HEK293 (cell line): ENCODE measurements at regions not wholly inside any gene's neighbourhood (a gene's known extent, or its start where the extent isn't known, plus 50 kb on each side); places are given as distances from the start of the nearest gene placed in this dataset.

ENCODE experiments used
- CTCF ChIA-PET: fragments of 350-600 bp; formaldehyde crosslinking; extraction: SDS; loops from one replicate; lab custom pipeline; 2021; ENCODE audit warnings: antibody characterized with exemption; lab: Yijun Ruan, JAX
- POLR2A ChIA-PET: fragments of 300-600 bp; formaldehyde crosslinking; extraction: SDS; loops from one replicate; lab custom pipeline; 2020; ENCODE audit warnings: antibody characterized with exemption, inconsistent platforms; lab: Yijun Ruan, JAX
- H3K27ac ChIP-seq: fragments of 200-500 bp; sonication (Bioruptor generic); 2 replicates; pipeline ENCODE4 v1.5.1; 2014; ENCODE audit warnings: low read depth, low read length, control low read depth, inconsistent platforms; ENCODE audit errors: extremely low read depth
- H3K36me3 ChIP-seq, 2 experiments: fragments of 200-500 bp in 1 of 2; sonication (Bioruptor generic) in 1 of 2; 1 replicate in 1 of 2; 2 replicates in 1 of 2; pipeline ENCODE4 v1.5.1; 2014 to 2017; ENCODE audit warnings: inconsistent platforms in 2 of 2, low read length in 2 of 2; ENCODE audit not compliant: control insufficient read depth in 2 of 2, insufficient read depth in 1 of 2
- H3K4me1 ChIP-seq: fragments of 200-500 bp; sonication (Bioruptor generic); 2 replicates; pipeline ENCODE4 v1.5.1; 2014; ENCODE audit warnings: mild to moderate bottlenecking, low read length, inconsistent platforms; ENCODE audit not compliant: control insufficient read depth, insufficient read depth
- H3K4me3 ChIP-seq: 2 replicates; pipeline ENCODE4 v1.5.1; 2011; ENCODE audit warnings: low read depth, mild to moderate bottlenecking, control low read depth, low read length, moderate library complexity
- H3K9me3 ChIP-seq: fragments of 200-500 bp; sonication (Bioruptor generic); 2 replicates; pipeline ENCODE4 v1.5.1; 2014; ENCODE audit warnings: low read depth, low read length, inconsistent platforms; ENCODE audit not compliant: control insufficient read depth, insufficient read depth
- GFI1B ChIP-seq: fragments of 450-650 bp; formaldehyde crosslinking; IDR thresholded peaks from 2 replicates; pipeline ENCODE4 v1.5.1; 2016; ENCODE audit warnings: missing biosample characterization, missing genetic modification characterization
- OVOL3 ChIP-seq: fragments of 450-650 bp; formaldehyde crosslinking; IDR thresholded peaks from 2 replicates; pipeline ENCODE4 v1.5.1; 2016; ENCODE audit warnings: missing biosample characterization, missing genetic modification characterization
- SCRT2 ChIP-seq: fragments of 450-650 bp; formaldehyde crosslinking; IDR thresholded peaks from 2 replicates; pipeline ENCODE4 v1.5.1; 2016; ENCODE audit warnings: missing biosample characterization, missing genetic modification characterization
- ZNF132 ChIP-seq: fragments of 450-650 bp; formaldehyde crosslinking; IDR thresholded peaks from 2 replicates; pipeline ENCODE4 v1.5.1; 2017; ENCODE audit warnings: missing biosample characterization, missing genetic modification characterization, borderline replicate concordance
- ZNF133 ChIP-seq: fragments of 450-650 bp; formaldehyde crosslinking; IDR thresholded peaks from 2 replicates; pipeline ENCODE4 v1.5.1; 2016; ENCODE audit warnings: missing biosample characterization, missing genetic modification characterization
- ZNF169 ChIP-seq: fragments of 450-650 bp; formaldehyde crosslinking; IDR thresholded peaks from 2 replicates; pipeline ENCODE4 v1.5.1; 2016; ENCODE audit warnings: missing biosample characterization, missing genetic modification characterization
- ZNF175 ChIP-seq: fragments of 450-650 bp; formaldehyde crosslinking; IDR thresholded peaks from 2 replicates; pipeline ENCODE4 v1.5.1; 2016; ENCODE audit warnings: missing biosample characterization, missing genetic modification characterization
- ZNF214 ChIP-seq: fragments of 450-650 bp; formaldehyde crosslinking; IDR thresholded peaks from 2 replicates; pipeline ENCODE4 v1.5.1; 2017; ENCODE audit warnings: missing biosample characterization, mild to moderate bottlenecking, missing genetic modification characterization, borderline replicate concordance
- ZNF23 ChIP-seq: fragments of 450-650 bp; formaldehyde crosslinking; IDR thresholded peaks from 2 replicates; pipeline ENCODE4 v1.5.1; 2016; ENCODE audit warnings: missing biosample characterization, missing genetic modification characterization, borderline replicate concordance
- ZNF416 ChIP-seq: fragments of 450-650 bp; formaldehyde crosslinking; IDR thresholded peaks from 2 replicates; pipeline ENCODE4 v1.5.1; 2016; ENCODE audit warnings: missing biosample characterization, missing genetic modification characterization
- ZNF548 ChIP-seq: fragments of 450-650 bp; formaldehyde crosslinking; IDR thresholded peaks from 2 replicates; pipeline ENCODE4 v1.5.1; 2016; ENCODE audit warnings: missing biosample characterization, missing genetic modification characterization
- ZNF558 ChIP-seq: fragments of 450-650 bp; formaldehyde crosslinking; IDR thresholded peaks from 2 replicates; pipeline ENCODE4 v1.5.1; 2016; ENCODE audit warnings: missing biosample characterization, missing genetic modification characterization
- ZNF561 ChIP-seq: fragments of 450-650 bp; IDR thresholded peaks from 2 replicates; pipeline ENCODE4 v1.5.1; 2018; ENCODE audit warnings: missing biosample characterization, missing genetic modification characterization, borderline replicate concordance
- ZNF768 ChIP-seq: fragments of 450-650 bp; formaldehyde crosslinking; IDR thresholded peaks from 2 replicates; pipeline ENCODE4 v1.5.1; 2018; ENCODE audit warnings: missing biosample characterization, mild to moderate bottlenecking, missing genetic modification characterization
- ZNF837 ChIP-seq: fragments of 450-650 bp; formaldehyde crosslinking; IDR thresholded peaks from 2 replicates; pipeline ENCODE4 v1.5.1; 2016; ENCODE audit warnings: missing biosample characterization, missing genetic modification characterization
- TF ChIP-seq, protein P1 (sequence below): fragments of 450-650 bp; formaldehyde crosslinking; IDR thresholded peaks from 2 replicates; pipeline ENCODE4 v1.5.1; 2016; ENCODE audit warnings: missing biosample characterization, missing genetic modification characterization, borderline replicate concordance
- TF ChIP-seq, protein P2 (sequence below): fragments of 450-650 bp; IDR thresholded peaks from 2 replicates; pipeline ENCODE4 v1.5.1; 2018; ENCODE audit warnings: missing biosample characterization, mild to moderate bottlenecking, missing genetic modification characterization
- TF ChIP-seq, protein P3 (sequence below): fragments of 450-650 bp; formaldehyde crosslinking; IDR thresholded peaks from 2 replicates; pipeline ENCODE4 v1.5.1; 2016; ENCODE audit warnings: missing biosample characterization, missing genetic modification characterization
- TF ChIP-seq, protein P4 (sequence below): fragments of 450-650 bp; formaldehyde crosslinking; IDR thresholded peaks from 2 replicates; pipeline ENCODE4 v1.5.1; 2017; ENCODE audit warnings: missing biosample characterization, missing genetic modification characterization
- TF ChIP-seq, protein P5 (sequence below): fragments of 450-650 bp; formaldehyde crosslinking; IDR thresholded peaks from 2 replicates; pipeline ENCODE4 v1.5.1; 2016; ENCODE audit warnings: missing biosample characterization, missing genetic modification characterization, low read depth

DNA sequence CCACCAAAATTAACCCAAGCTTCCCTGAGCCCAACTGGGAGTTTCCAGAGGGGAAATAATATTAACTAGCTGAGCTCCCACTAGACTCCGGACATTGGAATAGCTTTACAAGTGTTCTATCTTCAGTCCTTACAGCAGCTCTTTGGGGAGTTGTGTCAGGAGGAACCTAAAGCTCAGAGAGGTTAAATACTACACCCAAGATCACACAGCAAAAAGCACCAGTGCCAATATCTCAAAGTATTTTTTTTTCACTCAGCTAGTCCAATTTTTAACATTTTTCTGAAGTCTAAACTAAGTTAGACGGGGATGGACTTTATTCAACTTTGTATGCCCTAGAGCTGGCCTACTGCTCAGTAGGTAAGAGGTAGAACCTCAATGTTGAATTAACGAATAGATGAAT lies 82.5 kb downstream of the ATP1A1 start:
- ChIA-PET POLR2A (no interaction called here), CTCF (interaction anchor here (0.6 to 0.7 kb wide), 2 partner anchors 29 to 502 kb away, joined by 3 to 4 read pairs; no protein-coding TSS in a partner anchor)
- Histone ChIP-seq H3K4me3 (no peak overlapping the region), H3K27ac (no peak overlapping the region), H3K36me3 (no peaks in the 10 kb centered on the region), H3K4me1 (no peaks in the 10 kb centered on the region), H3K9me3 (no peaks in the 10 kb centered on the region)
- TF ChIP-seq ZNF558 (no peak), ZNF169 (no peak), ZNF768 (tag by site-specific recombination) (0 out of 2 replicates have a peak, but pooled peaks have one; percentile 21), ZNF837 (no peak), ZNF23 (tag by site-specific recombination) (no peak), ZNF548 (tag by site-specific recombination) (no peak)
- TF ChIP-seq, all 188 proteins: peak for 1

DNA sequence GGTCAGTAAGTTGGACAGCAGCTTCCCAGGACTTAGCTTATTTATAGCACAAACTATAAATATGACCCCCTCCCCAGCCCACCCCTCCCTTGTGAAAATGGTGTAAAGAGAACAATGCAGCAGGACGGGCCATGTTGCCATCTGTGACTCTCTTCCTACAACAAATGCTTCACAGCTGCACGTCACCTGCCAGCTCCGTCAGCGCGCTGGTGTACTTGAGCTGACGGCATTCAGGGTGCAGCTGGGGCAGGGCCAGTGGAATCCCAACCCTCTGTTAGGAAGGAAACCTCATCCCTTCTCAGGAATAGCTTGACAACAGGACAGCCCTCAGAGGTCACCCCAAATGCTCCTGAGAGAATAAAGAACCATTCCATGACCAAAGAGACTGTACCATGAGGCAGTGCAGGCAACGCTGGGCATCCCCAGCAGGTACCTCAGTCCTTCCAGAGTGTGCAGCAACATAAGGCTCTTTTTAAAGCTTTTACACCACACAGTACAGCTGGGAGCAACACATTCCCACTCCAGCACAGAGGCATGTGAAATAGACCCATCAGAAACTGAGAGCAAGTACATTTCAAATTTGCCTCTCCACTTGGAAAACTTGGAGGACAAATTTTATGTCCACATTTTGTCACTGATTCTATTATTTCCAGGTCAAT lies 85.0 kb downstream of the ATP1A1 start:
- H3K4me3 ChIP-seq: no peak overlapping the region
- H3K27ac ChIP-seq: no peak overlapping the region
- CTCF ChIA-PET: no interaction called here
- POLR2A ChIA-PET: no interaction called here
- no peaks in the 10 kb centered on the region for H3K36me3 ChIP-seq
- no peaks in the 10 kb centered on the region for H3K9me3 ChIP-seq
- H3K4me1 ChIP-seq: no peaks in the 10 kb centered on the region
- TF ChIP-seq, protein P1, sequence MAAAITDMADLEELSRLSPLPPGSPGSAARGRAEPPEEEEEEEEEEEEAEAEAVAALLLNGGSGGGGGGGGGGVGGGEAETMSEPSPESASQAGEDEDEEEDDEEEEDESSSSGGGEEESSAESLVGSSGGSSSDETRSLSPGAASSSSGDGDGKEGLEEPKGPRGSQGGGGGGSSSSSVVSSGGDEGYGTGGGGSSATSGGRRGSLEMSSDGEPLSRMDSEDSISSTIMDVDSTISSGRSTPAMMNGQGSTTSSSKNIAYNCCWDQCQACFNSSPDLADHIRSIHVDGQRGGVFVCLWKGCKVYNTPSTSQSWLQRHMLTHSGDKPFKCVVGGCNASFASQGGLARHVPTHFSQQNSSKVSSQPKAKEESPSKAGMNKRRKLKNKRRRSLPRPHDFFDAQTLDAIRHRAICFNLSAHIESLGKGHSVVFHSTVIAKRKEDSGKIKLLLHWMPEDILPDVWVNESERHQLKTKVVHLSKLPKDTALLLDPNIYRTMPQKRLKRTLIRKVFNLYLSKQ (tag by site-specific recombination): no peak
- no peak for TF ChIP-seq SCRT2
- TF ChIP-seq, protein P2, sequence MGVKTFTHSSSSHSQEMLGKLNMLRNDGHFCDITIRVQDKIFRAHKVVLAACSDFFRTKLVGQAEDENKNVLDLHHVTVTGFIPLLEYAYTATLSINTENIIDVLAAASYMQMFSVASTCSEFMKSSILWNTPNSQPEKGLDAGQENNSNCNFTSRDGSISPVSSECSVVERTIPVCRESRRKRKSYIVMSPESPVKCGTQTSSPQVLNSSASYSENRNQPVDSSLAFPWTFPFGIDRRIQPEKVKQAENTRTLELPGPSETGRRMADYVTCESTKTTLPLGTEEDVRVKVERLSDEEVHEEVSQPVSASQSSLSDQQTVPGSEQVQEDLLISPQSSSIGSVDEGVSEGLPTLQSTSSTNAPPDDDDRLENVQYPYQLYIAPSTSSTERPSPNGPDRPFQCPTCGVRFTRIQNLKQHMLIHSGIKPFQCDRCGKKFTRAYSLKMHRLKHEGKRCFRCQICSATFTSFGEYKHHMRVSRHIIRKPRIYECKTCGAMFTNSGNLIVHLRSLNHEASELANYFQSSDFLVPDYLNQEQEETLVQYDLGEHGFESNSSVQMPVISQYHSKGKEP (tag by site-specific recombination): no peak

DNA sequence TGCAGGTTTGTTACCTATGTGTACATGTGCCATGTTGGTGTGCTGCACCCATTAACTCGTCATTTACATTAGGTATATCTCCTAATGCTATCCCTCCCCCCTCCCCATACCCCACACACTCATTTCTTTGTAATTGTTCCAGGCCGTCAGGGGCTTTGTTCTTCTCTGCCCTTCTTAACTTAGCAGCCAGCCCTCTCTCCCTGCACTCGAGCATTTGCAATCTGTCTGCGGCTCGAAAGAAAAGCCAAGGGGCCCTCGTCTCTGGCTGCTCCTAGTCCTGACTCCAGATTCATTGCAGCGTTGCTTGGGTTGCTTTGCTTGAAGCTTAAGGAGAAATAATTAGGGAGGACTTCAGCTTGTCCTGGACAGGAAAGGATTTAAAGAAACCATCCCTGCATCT lies 85.7 kb downstream of the ATP1A1 start:
- CTCF ChIA-PET: no interaction called here
- H3K4me1 ChIP-seq: no peaks in the 10 kb centered on the region
- TF ChIP-seq ZNF558 (no peak), ZNF561 (tag by site-specific recombination) (no peak), ZNF214 (no peak), OVOL3 (tag by site-specific recombination) (no peak), ZNF175 (no peak), ZNF132 (tag by site-specific recombination) (no peak), ZNF133 (tag by site-specific recombination) (no peak), ZNF416 (tag by site-specific recombination) (no peak), GFI1B (no peak)
- TF ChIP-seq, protein P3, sequence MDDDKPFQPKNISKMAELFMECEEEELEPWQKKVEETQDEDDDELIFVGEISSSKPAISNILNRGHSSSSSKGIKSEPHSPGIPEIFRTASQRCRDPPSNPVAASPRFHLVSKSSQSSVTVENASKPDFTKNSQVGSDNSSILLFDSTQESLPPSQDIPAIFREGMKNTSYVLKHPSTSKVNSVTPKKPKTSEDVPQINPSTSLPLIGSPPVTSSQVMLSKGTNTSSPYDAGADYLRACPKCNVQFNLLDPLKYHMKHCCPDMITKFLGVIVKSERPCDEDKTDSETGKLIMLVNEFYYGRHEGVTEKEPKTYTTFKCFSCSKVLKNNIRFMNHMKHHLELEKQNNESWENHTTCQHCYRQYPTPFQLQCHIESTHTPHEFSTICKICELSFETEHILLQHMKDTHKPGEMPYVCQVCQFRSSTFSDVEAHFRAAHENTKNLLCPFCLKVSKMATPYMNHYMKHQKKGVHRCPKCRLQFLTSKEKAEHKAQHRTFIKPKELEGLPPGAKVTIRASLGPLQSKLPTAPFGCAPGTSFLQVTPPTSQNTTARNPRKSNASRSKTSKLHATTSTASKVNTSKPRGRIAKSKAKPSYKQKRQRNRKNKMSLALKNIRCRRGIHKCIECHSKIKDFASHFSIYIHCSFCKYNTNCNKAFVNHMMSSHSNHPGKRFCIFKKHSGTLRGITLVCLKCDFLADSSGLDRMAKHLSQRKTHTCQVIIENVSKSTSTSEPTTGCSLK: no peak
- TF ChIP-seq, protein P4, sequence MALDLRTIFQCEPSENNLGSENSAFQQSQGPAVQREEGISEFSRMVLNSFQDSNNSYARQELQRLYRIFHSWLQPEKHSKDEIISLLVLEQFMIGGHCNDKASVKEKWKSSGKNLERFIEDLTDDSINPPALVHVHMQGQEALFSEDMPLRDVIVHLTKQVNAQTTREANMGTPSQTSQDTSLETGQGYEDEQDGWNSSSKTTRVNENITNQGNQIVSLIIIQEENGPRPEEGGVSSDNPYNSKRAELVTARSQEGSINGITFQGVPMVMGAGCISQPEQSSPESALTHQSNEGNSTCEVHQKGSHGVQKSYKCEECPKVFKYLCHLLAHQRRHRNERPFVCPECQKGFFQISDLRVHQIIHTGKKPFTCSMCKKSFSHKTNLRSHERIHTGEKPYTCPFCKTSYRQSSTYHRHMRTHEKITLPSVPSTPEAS (tag by site-specific recombination): no peak
- TF ChIP-seq, protein P5, sequence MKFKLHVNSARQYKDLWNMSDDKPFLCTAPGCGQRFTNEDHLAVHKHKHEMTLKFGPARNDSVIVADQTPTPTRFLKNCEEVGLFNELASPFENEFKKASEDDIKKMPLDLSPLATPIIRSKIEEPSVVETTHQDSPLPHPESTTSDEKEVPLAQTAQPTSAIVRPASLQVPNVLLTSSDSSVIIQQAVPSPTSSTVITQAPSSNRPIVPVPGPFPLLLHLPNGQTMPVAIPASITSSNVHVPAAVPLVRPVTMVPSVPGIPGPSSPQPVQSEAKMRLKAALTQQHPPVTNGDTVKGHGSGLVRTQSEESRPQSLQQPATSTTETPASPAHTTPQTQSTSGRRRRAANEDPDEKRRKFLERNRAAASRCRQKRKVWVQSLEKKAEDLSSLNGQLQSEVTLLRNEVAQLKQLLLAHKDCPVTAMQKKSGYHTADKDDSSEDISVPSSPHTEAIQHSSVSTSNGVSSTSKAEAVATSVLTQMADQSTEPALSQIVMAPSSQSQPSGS (tag by site-specific recombination): no peak
- TF ChIP-seq, all 188 proteins: peak for 0
- POLR2A ChIA-PET: no interaction called here
- no peak overlapping the region for H3K4me3 ChIP-seq
- no peak overlapping the region for H3K27ac ChIP-seq
- no peaks in the 10 kb centered on the region for H3K9me3 ChIP-seq
- no peaks in the 10 kb centered on the region for H3K36me3 ChIP-seq
